Body of pancreas (tissue), 4 donors: ENCODE measurements at regions not wholly inside any gene's neighbourhood (a gene's known extent, or its start where the extent isn't known, plus 50 kb on each side); places are given as distances from the start of the nearest gene placed in this dataset.

ENCODE experiments used
- CTCF ChIP-seq, 7 experiments: fragments of 450-650 bp in 4 of 7; fragments of 200-600 bp in 3 of 7; sonication (generic) in 3 of 7; IDR thresholded peaks; one replicate each; pipeline ENCODE4 v1.5.1; 2016 to 2019; ENCODE audit warnings: antibody characterized with exemption in 7 of 7
- POLR2A ChIP-seq, 3 donors: fragments of 450-650 bp; IDR thresholded peaks; one replicate each; pipeline ENCODE4 v1.6.1; 2016; ENCODE audit warnings: antibody characterized with exemption in 3 of 3, mild to moderate bottlenecking in 2 of 3

- TF ChIP-seq CTCF (IDR thresholded peaks at IDR 0.05) = no peak
- TF ChIP-seq POLR2A (IDR thresholded peaks at IDR 0.05) = no peak
These were observed 139.8 kb downstream of the FOXL1 start for GRCh38 chr16:86718118-86718517.
